Fibroblast of pulmonary artery (primary cell): ENCODE measurements at regions not wholly inside any gene's neighbourhood (a gene's known extent, or its start where the extent isn't known, plus 50 kb on each side); places are given as distances from the start of the nearest gene placed in this dataset.

Experiments used
- DNase-seq: peaks from one replicate; pipeline ENCODE4 v3.0.0-alpha.2; 2010; ENCODE audit warnings: low read depth
- H3K4me3 ChIP-seq: replicated peaks from 2 replicates; pipeline ENCODE4 v1.5.1; 2011; ENCODE audit warnings: low read depth, mild to moderate bottlenecking, control low read depth, low read length, moderate library complexity
- CTCF ChIP-seq: IDR thresholded peaks from 2 replicates; pipeline ENCODE4 v1.5.1; 2011; ENCODE audit warnings: mild to moderate bottlenecking, control low read depth, low read length, inconsistent platforms; ENCODE audit errors: missing control alignments

- no peak for DNase-seq
- H3K4me3 ChIP-seq = no peak overlapping the region
- TF ChIP-seq CTCF = no peak
These were observed 1485.1 kb downstream of the EFNA5 start for GRCh38 chr5:106185661-106186081.

GRCh38 chr5:106174903-106175302 is 1495.8 kb downstream of the EFNA5 start:
- no peak for TF ChIP-seq CTCF
- no peak overlapping the region for H3K4me3 ChIP-seq
- DNase-seq = no peak

- H3K4me3 ChIP-seq = no peak overlapping the region
- TF ChIP-seq CTCF = no peak
- DNase-seq = peak; percentile 62
These were observed 1497.8 kb downstream of the EFNA5 start for GRCh38 chr5:106172681-106173532.

GRCh38 chr5:106171708-106172107 is 1499.0 kb downstream of the EFNA5 start:
- H3K4me3 ChIP-seq = no peak overlapping the region
- TF ChIP-seq CTCF = no peak
- DNase-seq = peak; percentile 72

- peak; percentile 79 for DNase-seq
- no peak overlapping the region for H3K4me3 ChIP-seq
- TF ChIP-seq CTCF = no peak
These were observed 1499.6 kb downstream of the EFNA5 start for GRCh38 chr5:106171132-106171531.

- no peak overlapping the region for H3K4me3 ChIP-seq
- no peak for TF ChIP-seq CTCF
- DNase-seq = peak; percentile 45
These were observed 1503.0 kb downstream of the EFNA5 start for GRCh38 chr5:106167766-106168165.

- DNase-seq = no peak
- no peak overlapping the region for H3K4me3 ChIP-seq
These were observed 1507.5 kb downstream of the EFNA5 start for GRCh38 chr5:106163233-106163632.

More at GRCh38 chr5:106163233-106163632, 1507.5 kb downstream of the EFNA5 start:
- TF ChIP-seq CTCF = no peak
